Esophagus muscularis mucosa (tissue), 4 donors: ENCODE measurements at regions not wholly inside any gene's neighbourhood (a gene's known extent, or its start where the extent isn't known, plus 50 kb on each side); places are given as distances from the start of the nearest gene placed in this dataset.

Experiments
- DNase-seq: peaks from one replicate; pipeline ENCODE4 v3.0.0-alpha.2; 2017; ENCODE audit errors: extremely low spot score
- H3K27ac ChIP-seq, 4 donors: fragments of 200-600 bp; sonication (generic); replicated peaks in 1 of 4; 1 replicate in 3 of 4; 2 replicates in 1 of 4; pipeline ENCODE4 v1.5.1; 2016 to 2019; ENCODE audit warnings: mild to moderate bottlenecking in 1 of 4
- H3K27me3 ChIP-seq, 4 donors: fragments of 200-600 bp; sonication (generic); one replicate each; pipeline versions ENCODE4 v1.5.1 to v1.6.0; 2016 to 2019
- H3K36me3 ChIP-seq, 4 donors: fragments of 200-600 bp; sonication (generic); one replicate each; pipeline ENCODE4 v1.5.1; 2016 to 2019
- H3K4me1 ChIP-seq, 4 donors: fragments of 200-600 bp; sonication (generic); one replicate each; pipeline ENCODE4 v1.5.1; 2016 to 2019
- H3K4me3 ChIP-seq, 4 donors: fragments of 200-600 bp; sonication (generic); 1 replicate in 2 of 4; 2 replicates in 2 of 4; pipeline ENCODE4 v1.5.1; 2016 to 2019; ENCODE audit warnings: mild to moderate bottlenecking in 4 of 4, moderate library complexity in 1 of 4
- H3K9me3 ChIP-seq, 4 donors: fragments of 200-600 bp; sonication (generic); 1 replicate in 3 of 4; 2 replicates in 1 of 4; pipeline ENCODE4 v1.5.1; 2016 to 2019
- CTCF ChIP-seq, 3 experiments: fragments of 200-600 bp in 2 of 3; fragments of 450-650 bp in 1 of 3; sonication (generic) in 2 of 3; IDR thresholded peaks; one replicate each; pipeline ENCODE4 v1.5.1; 2017 to 2019; ENCODE audit warnings: antibody characterized with exemption in 3 of 3, mild to moderate bottlenecking in 2 of 3, moderate library complexity in 1 of 3
- EP300 ChIP-seq: sonication (generic); formaldehyde crosslinking; IDR thresholded peaks from one replicate; pipeline ENCODE4 v1.6.1; 2017; ENCODE audit warnings: antibody characterized with exemption
- POLR2A ChIP-seq: fragments of 450-650 bp; IDR thresholded peaks from one replicate; pipeline ENCODE4 v1.6.1; 2017; ENCODE audit warnings: antibody characterized with exemption, moderate library complexity, mild to moderate bottlenecking, low read depth
- POLR2AphosphoS5 ChIP-seq, 2 donors: sonication (generic); formaldehyde crosslinking; IDR thresholded peaks; one replicate each; pipeline ENCODE4 v1.6.1; 2017; ENCODE audit warnings: antibody characterized with exemption in 2 of 2
- WGBS: methylation state at CpG from one replicate; pipeline ENCODE4 v1.1.5; 2018; 5-methylcytosine and 5-hydroxymethylcytosine counted together
- intact Hi-C: fragments of 100-400 bp; cut with DNase I; formaldehyde crosslinking; loops from one replicate; pipeline ENCODE4 v1.15.1; 2023
- small RNA-seq, 3 donors: library from RNA; depleted of rRNA; stranded (forward); fragments of <200 nt; gene quantifications; one replicate each; pipeline ENCODE3, GENCODE V24; 2016

- intact Hi-C loops: no loop called here
These were observed 50.8 kb upstream of the POU3F2 start for GRCh38 chr6:98783578-98783977.

More at GRCh38 chr6:98783578-98783977, 50.8 kb upstream of the POU3F2 start:
- DNase-seq: no peak
- H3K36me3 ChIP-seq: no peaks in the 10 kb centered on the region
- H3K4me3 ChIP-seq: no peak overlapping the region
- no peak overlapping the region for H3K27ac ChIP-seq
- H3K4me1 ChIP-seq: no peaks in the 10 kb centered on the region
- H3K9me3 ChIP-seq: no peaks in the 10 kb centered on the region
- 92% methylated on average over 2 of the region's 2 CpGs for WGBS
- no peak for TF ChIP-seq EP300
- TF ChIP-seq POLR2A: no peak
- TF ChIP-seq CTCF (IDR thresholded peaks at IDR 0.05): no peak
- TF ChIP-seq POLR2AphosphoS5 (IDR thresholded peaks at IDR 0.05): no peak
- H3K27me3 ChIP-seq: peaks cover 0 to 44% (median 4%) of the 10 kb centered on the region in 4 donors

Small RNAs in the stretch of these regions (small RNA-seq; reads per million reads assigned to genes)
- gene AL589826.1 (0 reads per million in 3 donors), gene MIR2113 (0 reads per million in 3 donors)
